ENCODE measurements at regions not wholly inside any gene's neighbourhood (a gene's known extent, or its start where the extent isn't known, plus 50 kb on each side); places are given as distances from the start of the nearest gene placed in this dataset.

DNA sequence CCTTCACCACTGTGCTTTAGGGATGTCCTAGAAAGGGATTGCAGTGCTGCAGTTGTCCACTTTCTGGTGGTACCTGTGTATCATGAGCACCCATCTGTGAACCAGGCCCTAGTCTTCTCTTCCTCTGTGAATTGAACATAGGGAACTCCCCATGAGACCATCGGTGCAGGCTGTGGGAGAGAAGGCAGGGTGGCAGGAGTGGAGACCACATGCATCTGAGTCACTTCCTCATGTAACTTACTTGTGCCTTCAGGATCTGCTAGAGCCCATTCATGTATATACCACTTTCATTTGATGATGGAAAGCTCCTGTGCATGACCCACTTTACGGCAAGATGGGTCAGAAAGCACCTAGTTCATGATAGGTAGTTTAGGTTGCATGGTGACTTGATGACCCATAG is 478.1 kb upstream of the CDH9 start:
- TF ChIP-seq POLR2A (IDR thresholded peaks at IDR 0.05): no peak
- TF ChIP-seq, protein P1, sequence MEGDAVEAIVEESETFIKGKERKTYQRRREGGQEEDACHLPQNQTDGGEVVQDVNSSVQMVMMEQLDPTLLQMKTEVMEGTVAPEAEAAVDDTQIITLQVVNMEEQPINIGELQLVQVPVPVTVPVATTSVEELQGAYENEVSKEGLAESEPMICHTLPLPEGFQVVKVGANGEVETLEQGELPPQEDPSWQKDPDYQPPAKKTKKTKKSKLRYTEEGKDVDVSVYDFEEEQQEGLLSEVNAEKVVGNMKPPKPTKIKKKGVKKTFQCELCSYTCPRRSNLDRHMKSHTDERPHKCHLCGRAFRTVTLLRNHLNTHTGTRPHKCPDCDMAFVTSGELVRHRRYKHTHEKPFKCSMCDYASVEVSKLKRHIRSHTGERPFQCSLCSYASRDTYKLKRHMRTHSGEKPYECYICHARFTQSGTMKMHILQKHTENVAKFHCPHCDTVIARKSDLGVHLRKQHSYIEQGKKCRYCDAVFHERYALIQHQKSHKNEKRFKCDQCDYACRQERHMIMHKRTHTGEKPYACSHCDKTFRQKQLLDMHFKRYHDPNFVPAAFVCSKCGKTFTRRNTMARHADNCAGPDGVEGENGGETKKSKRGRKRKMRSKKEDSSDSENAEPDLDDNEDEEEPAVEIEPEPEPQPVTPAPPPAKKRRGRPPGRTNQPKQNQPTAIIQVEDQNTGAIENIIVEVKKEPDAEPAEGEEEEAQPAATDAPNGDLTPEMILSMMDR (IDR thresholded peaks at IDR 0.05): no peak

Measured in body of pancreas (tissue), 4 donors.